Adrenal gland (tissue), 5 donors: ENCODE measurements at regions not wholly inside any gene's neighbourhood (a gene's known extent, or its start where the extent isn't known, plus 50 kb on each side); places are given as distances from the start of the nearest gene placed in this dataset.

ENCODE experiments used
- CTCF ChIP-seq, 6 experiments: fragments of 450-650 bp in 4 of 6; fragments of 200-600 bp in 2 of 6; sonication (generic) in 1 of 6; IDR thresholded peaks; 1 replicate in 5 of 6; 2 replicates in 1 of 6; pipeline versions ENCODE4 v1.5.1 to v1.8.0; 2016 to 2021; ENCODE audit warnings: antibody characterized with exemption in 6 of 6, mild to moderate bottlenecking in 2 of 6, moderate library complexity in 1 of 6
- POLR2A ChIP-seq, 2 donors: fragments of 450-650 bp; IDR thresholded peaks; one replicate each; pipeline ENCODE4 v1.6.1; 2017; ENCODE audit warnings: antibody characterized with exemption in 2 of 2, mild to moderate bottlenecking in 2 of 2, moderate library complexity in 1 of 2
- donor health status: DM: no; HTN: no; CAD: no.

GRCh38 chr5:143470120-143470519 lies 66.6 kb upstream of the NR3C1 start:
- TF ChIP-seq POLR2A (IDR thresholded peaks at IDR 0.05) (no peak), CTCF (IDR thresholded peaks at IDR 0.05) (no peak)
